ENCODE measurements at regions not wholly inside any gene's neighbourhood (a gene's known extent, or its start where the extent isn't known, plus 50 kb on each side); places are given as distances from the start of the nearest gene placed in this dataset.

DNA sequence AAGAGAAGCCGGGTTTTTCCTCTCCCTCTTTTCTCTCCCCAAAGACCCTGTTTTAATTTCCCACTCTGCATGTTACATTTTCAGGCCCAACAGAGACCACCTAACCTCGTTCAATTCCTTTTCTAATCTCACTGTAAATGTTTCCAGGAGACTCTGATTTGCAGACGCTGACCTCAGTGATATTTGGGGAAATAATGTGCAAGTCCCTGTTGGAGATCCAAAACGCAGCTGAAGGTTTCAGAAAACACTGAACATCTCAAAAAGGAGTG lies 386.6 kb downstream of the NPIPA8 start:
- no peak for ATAC-seq (ENCODE audit: low FRiP score)
- no peak for DNase-seq (ENCODE audit: low spot score)
- TF ChIP-seq, protein P1, sequence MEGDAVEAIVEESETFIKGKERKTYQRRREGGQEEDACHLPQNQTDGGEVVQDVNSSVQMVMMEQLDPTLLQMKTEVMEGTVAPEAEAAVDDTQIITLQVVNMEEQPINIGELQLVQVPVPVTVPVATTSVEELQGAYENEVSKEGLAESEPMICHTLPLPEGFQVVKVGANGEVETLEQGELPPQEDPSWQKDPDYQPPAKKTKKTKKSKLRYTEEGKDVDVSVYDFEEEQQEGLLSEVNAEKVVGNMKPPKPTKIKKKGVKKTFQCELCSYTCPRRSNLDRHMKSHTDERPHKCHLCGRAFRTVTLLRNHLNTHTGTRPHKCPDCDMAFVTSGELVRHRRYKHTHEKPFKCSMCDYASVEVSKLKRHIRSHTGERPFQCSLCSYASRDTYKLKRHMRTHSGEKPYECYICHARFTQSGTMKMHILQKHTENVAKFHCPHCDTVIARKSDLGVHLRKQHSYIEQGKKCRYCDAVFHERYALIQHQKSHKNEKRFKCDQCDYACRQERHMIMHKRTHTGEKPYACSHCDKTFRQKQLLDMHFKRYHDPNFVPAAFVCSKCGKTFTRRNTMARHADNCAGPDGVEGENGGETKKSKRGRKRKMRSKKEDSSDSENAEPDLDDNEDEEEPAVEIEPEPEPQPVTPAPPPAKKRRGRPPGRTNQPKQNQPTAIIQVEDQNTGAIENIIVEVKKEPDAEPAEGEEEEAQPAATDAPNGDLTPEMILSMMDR (IDR thresholded peaks at IDR 0.05): no peak

DNA sequence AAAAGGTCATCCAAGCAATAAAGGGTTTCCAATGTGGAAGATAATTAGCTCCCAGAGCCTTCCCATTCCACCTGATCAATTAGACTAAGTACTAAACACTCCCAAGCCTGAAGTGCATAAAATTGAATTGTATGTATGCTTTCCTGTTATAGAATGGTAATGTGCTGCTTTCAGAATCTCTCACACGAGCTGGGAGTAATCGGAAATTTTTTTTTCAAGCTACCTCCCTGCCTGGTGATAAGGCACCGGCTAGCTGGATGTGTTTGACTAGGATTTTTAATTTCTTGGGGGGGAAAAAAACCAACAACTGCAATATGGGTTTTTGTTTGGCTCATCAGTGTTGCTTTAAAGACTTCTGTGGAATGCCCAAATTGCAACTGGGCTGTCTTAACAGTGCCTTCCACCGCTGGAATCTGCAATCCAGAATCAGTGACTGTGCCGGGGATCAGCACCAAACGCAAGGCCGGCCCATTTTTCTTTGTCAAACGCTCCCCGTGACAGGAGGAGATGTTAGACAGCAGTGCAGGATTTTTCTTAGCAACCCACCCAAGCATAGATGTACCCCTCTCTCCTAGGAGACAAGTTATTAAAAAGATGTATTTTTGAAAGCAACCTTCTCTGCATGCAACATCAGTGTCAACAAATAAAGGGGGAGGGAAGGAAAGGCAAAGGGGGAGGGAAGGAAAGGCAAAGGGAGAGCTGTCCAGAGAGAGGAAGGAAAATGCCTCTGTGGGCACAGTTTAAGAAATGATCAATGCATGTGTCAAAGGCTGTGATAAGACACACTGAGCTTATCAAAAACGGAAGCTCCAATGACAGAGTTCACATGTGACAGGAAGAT lies 387.2 kb downstream of the NPIPA8 start:
- no peak for ATAC-seq (ENCODE audit: low FRiP score)
- TF ChIP-seq, protein P1 (IDR thresholded peaks at IDR 0.05): no peak

DNA sequence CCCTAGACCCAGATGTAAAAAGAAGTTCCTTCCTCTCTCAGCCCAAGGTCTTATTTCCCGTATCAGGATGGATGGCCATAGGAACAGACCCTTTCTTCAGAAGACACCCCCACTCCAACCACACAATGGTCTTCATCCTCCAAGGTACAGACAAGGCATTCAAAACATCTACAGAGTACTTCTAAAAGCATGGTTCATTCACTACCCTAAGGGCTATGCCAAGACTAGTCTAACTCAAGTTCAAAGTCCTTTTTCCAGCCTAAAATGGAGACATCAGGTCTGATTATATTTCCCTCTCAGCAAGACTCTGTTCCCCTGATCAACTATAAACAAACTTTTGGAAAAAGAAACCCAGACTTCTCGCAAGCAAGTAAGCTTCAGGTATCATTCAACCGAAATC lies 388.9 kb downstream of the NPIPA8 start:
- TF ChIP-seq, protein P1 (IDR thresholded peaks at IDR 0.05): no peak
- ATAC-seq (ENCODE audit: low FRiP score) (no peak), DNase-seq (ENCODE audit: low spot score) (no peak)

More for the DNA sequence above, 387.2 kb downstream of the NPIPA8 start:
- no peak for DNase-seq (ENCODE audit: low spot score)

DNA sequence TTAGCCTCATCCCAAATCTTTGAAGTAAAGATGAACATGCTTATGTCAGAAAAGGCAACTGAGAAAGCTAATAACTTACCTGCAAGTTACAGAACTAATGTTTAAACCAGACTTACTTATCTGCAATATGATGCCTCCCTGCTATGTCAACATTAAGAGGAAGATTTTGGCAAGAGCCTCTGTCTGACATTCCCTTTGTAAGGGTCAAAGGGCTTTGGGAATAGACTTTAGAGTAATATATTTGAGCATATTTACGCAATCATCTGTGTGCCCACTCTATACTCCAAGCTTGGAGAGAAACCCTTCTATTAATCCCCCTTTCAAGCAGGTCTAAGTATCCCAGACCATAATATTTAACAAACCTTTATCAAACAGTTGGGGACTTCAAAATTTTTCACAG lies 389.4 kb downstream of the NPIPA8 start:
- ATAC-seq (ENCODE audit: low FRiP score) (no peak), DNase-seq (ENCODE audit: low spot score) (no peak)
- TF ChIP-seq, protein P1 (IDR thresholded peaks at IDR 0.05): no peak

DNA sequence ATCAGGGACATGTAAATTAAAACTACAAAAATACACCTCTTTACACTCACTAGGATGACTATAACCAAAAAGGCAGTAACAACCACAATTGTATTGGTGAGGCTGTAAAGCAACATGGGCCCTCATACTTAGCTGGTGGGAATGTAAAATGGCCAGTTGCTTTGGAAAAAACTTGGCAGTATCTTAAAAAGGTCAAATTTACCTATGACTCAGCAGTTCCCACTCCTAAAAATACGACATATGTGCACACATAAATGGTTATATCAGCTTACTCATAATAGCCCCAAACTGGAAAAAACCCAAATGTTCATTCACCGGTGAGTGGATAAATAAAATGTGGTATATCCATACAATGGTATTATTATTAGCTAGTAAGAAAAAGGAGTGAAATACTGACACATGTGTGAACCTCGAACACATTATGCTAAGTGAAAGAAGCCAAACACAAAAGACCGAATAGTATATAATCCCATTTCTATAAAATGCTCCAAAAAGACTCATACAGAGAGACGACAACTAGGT lies 391.4 kb downstream of the NPIPA8 start:
- DNase-seq (ENCODE audit: low spot score) (no peak), ATAC-seq (ENCODE audit: low FRiP score) (no peak)
- TF ChIP-seq, protein P1 (IDR thresholded peaks at IDR 0.05): no peak

DNA sequence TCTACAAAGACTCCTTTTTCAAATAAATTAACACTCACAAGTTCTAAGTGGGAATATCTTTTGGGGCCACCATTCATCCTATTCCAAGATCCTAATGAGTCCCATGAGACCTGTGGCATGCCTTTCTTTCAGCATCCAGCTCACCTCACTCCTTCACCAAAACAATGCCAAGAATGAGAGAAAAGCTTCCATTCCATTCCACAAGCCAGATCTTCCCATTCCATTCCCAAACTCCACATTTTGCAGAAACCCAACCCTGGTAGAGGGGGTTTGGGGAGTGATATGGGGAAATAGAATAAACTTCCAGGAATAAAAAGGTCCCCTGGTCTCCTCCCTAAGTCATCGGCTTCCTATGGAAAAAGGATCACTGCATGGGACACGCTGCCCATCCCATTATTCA lies 392.2 kb downstream of the NPIPA8 start:
- no peak for DNase-seq (ENCODE audit: low spot score)
- ATAC-seq (ENCODE audit: low FRiP score): no peak
- TF ChIP-seq, protein P1 (IDR thresholded peaks at IDR 0.05): no peak

DNA sequence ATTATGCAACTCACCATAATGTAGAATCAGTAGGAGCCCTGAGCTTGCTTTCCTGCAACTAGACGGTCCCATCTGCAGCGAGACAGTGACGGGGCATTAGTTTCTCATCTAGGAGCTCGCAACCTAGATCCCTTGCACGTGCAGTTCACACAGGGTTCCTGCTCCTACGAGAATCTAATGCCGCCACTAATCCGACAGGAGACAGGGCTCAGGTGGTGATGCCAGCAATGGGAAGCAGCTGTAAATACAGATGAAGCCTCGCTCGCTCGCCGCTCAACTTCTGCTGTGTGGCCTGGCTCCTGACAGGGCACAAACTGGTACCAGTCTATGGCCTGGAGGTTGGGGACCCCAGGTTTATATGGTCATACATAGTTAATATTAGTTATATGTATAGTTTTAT lies 394.5 kb downstream of the NPIPA8 start:
- TF ChIP-seq, protein P1 (IDR thresholded peaks at IDR 0.05): no peak
- ATAC-seq (ENCODE audit: low FRiP score): no peak
- DNase-seq (ENCODE audit: low spot score): no peak
